Endothelial cell of umbilical vein (primary cell): ENCODE measurements at regions not wholly inside any gene's neighbourhood (a gene's known extent, or its start where the extent isn't known, plus 50 kb on each side); places are given as distances from the start of the nearest gene placed in this dataset.

Experiments
- BruUV-seq: library from RNA; stranded (reverse); fragments of 400-500 nt; replicated peaks from 2 replicates; lab custom pipeline; 2021; lab: Mats Ljungman, UMichigan
- CTCF ChIA-PET: fragments of 300-600, 350-600 bp; sonication (Branson Sonifier 250); formaldehyde crosslinking; loops from one replicate; lab custom pipeline; 2021; ENCODE audit warnings: antibody characterized with exemption, inconsistent platforms; lab: Charles Lee
- POLR2A ChIA-PET: fragments of 300-600, 350-600 bp; sonication (Branson Sonifier 250); formaldehyde crosslinking; loops from one replicate; lab custom pipeline; 2021; ENCODE audit warnings: antibody characterized with exemption, inconsistent platforms; lab: Charles Lee
- DNase-seq: peaks from one replicate; pipeline ENCODE4 v3.0.0-alpha.2; 2011; ENCODE audit warnings: low read depth, low spot score
- FAIRE-seq: peaks from 2 replicates; lab custom pipeline; 2011; peaks lifted over from hg19 to GRCh38; lab: Jason Lieb, UNC
- H2AFZ ChIP-seq: 2 replicates; pipeline ENCODE4 v1.6.0; 2012; ENCODE audit warnings: low read depth, low read length, control low read depth, inconsistent platforms
- H3K27ac ChIP-seq: 2 replicates; pipeline ENCODE4 v1.5.1; 2011; ENCODE audit warnings: low read depth, mild to moderate bottlenecking, control low read depth, low read length, moderate library complexity; ENCODE audit not compliant: insufficient read depth
- H3K27me3 ChIP-seq, 2 experiments: 2 replicates each; pipeline versions ENCODE4 v1.6.0 to v1.6.1; 2011; ENCODE audit warnings: low read length in 2 of 2, mixed read lengths in 1 of 2; ENCODE audit not compliant: control insufficient read depth in 2 of 2, insufficient read depth in 2 of 2
- H3K36me3 ChIP-seq, 2 experiments: 2 replicates in 1 of 2; 3 replicates in 1 of 2; pipeline ENCODE4 v1.5.1; 2011; ENCODE audit warnings: low read length in 2 of 2, mild to moderate bottlenecking in 1 of 2, moderate library complexity in 1 of 2; ENCODE audit not compliant: control insufficient read depth in 2 of 2, insufficient read depth in 2 of 2; ENCODE audit errors: extremely low read depth in 1 of 2
- H3K4me1 ChIP-seq: 3 replicates; pipeline ENCODE4 v1.5.1; 2011; ENCODE audit warnings: mild to moderate bottlenecking, low read length; ENCODE audit not compliant: control insufficient read depth, insufficient read depth; ENCODE audit errors: extremely low read depth
- H3K4me2 ChIP-seq: 2 replicates; pipeline ENCODE4 v1.6.1; 2011; ENCODE audit warnings: low read length, control low read depth, mixed read lengths; ENCODE audit not compliant: insufficient read depth
- H3K4me3 ChIP-seq, 3 experiments: fragments of 200-600 bp in 1 of 3; sonication (generic), shearing (Covaris generic) in 1 of 3; replicated peaks in 1 of 3; 2 replicates each; pipeline ENCODE4 v1.5.1; 2011 to 2016; ENCODE audit warnings: control low read depth in 3 of 3, low read length in 3 of 3, mild to moderate bottlenecking in 2 of 3, inconsistent platforms in 1 of 3, low read depth in 1 of 3, moderate library complexity in 1 of 3; ENCODE audit not compliant: insufficient read depth in 1 of 3
- H3K79me2 ChIP-seq: 2 replicates; pipeline ENCODE4 v1.6.0; 2012; ENCODE audit warnings: low read length, inconsistent platforms; ENCODE audit not compliant: control insufficient read depth, insufficient read depth
- H3K9ac ChIP-seq: replicated peaks from 2 replicates; pipeline ENCODE3; 2011; ENCODE audit warnings: low read length, control low read depth; ENCODE audit not compliant: insufficient read depth; ENCODE audit errors: extremely low read depth
- H3K9me1 ChIP-seq: replicated peaks from 3 replicates; pipeline ENCODE4 v1.6.0; 2011; ENCODE audit warnings: mild to moderate bottlenecking, low read length; ENCODE audit not compliant: control insufficient read depth, insufficient read depth; ENCODE audit errors: extremely low read depth
- H3K9me3 ChIP-seq: replicated peaks from 2 replicates; pipeline ENCODE4 v1.5.1; 2012; ENCODE audit warnings: low read length, inconsistent platforms; ENCODE audit not compliant: control insufficient read depth, insufficient read depth
- H4K20me1 ChIP-seq: replicated peaks from 2 replicates; pipeline ENCODE3; 2011; ENCODE audit warnings: mild to moderate bottlenecking, low read length; ENCODE audit not compliant: control insufficient read depth, insufficient read depth; ENCODE audit errors: extremely low read depth
- EZH2 ChIP-seq: IDR thresholded peaks from 2 replicates; pipeline ENCODE4 v1.6.1; 2012; ENCODE audit warnings: borderline replicate concordance, low read depth, mild to moderate bottlenecking, moderate library complexity, low read length, inconsistent platforms; ENCODE audit not compliant: severe bottlenecking
- FOS ChIP-seq: IDR thresholded peaks from 2 replicates; pipeline ENCODE4 v1.6.1; 2011; ENCODE audit warnings: mild to moderate bottlenecking, low read length, moderate library complexity, borderline replicate concordance; ENCODE audit not compliant: insufficient read depth
- GATA2 ChIP-seq: IDR thresholded peaks from 2 replicates; pipeline ENCODE4 v1.7.0; 2011; ENCODE audit warnings: low read depth, mild to moderate bottlenecking, moderate library complexity, mixed read lengths, low read length; ENCODE audit not compliant: insufficient read length, insufficient read depth
- JUN ChIP-seq: IDR thresholded peaks from 2 replicates; pipeline ENCODE4 v1.6.1; 2011; ENCODE audit warnings: borderline replicate concordance, low read depth; ENCODE audit not compliant: insufficient read length, insufficient read depth
- MYC ChIP-seq: IDR thresholded peaks from one replicate; pipeline ENCODE4 v1.6.1; 2011; ENCODE audit warnings: mild to moderate bottlenecking, low read depth, low read length
- POLR2A ChIP-seq: IDR thresholded peaks from 2 replicates; pipeline ENCODE4 v1.6.1; 2012; ENCODE audit warnings: low read depth, mild to moderate bottlenecking, control low read depth, low read length
- POLR2AphosphoS5 ChIP-seq: IDR thresholded peaks from 2 replicates; pipeline ENCODE4 v1.6.1; 2012; ENCODE audit warnings: low read depth, mild to moderate bottlenecking, control low read depth, low read length, moderate library complexity; ENCODE audit not compliant: insufficient read depth
- dilution Hi-C: fragments of 300-500 bp; cut with MboI; formaldehyde crosslinking; loops from one replicate; pipeline ENCODE4 v1.15.0; 2019; ENCODE audit warnings: low sequenced_read_pairs; ENCODE audit not compliant: extremely low pct_ligation_motif_present
- intact Hi-C: fragments of 100-400 bp; cut with micrococcal nuclease; formaldehyde crosslinking; loops from one replicate; pipeline ENCODE4 v1.10.0; 2022
- TF ChIP-seq, protein P1 (sequence below): IDR thresholded peaks from 2 replicates; pipeline ENCODE4 v1.6.1; 2011; ENCODE audit not compliant: insufficient read depth, insufficient read length
- TF ChIP-seq, protein P2 (sequence below), 2 donors: IDR thresholded peaks; 1 replicate in 1 of 2; 2 replicates in 1 of 2; pipeline ENCODE4 v1.5.1; 2011; ENCODE audit warnings: low read length in 2 of 2, mild to moderate bottlenecking in 2 of 2, moderate library complexity in 2 of 2, control low read depth in 1 of 2, inconsistent platforms in 1 of 2, low read depth in 1 of 2; ENCODE audit not compliant: insufficient read depth in 1 of 2; ENCODE audit errors: extremely low read depth in 1 of 2

GRCh38 chr4:42750856-42751255 lies 94.0 kb upstream of the ATP8A1 start:
- ChIA-PET POLR2A (no interaction called here), CTCF (interaction anchor here (3.5 kb wide), 1 partner anchor 182 kb away, joined by 59 read pairs; no protein-coding TSS in a partner anchor)
- intact Hi-C loops (loop anchor here (1.0 kb wide), 1 partner anchor 183 kb away; no protein-coding TSS in a partner anchor), dilution Hi-C loops (no loop called here)
- Histone ChIP-seq H4K20me1 (no peaks in the 10 kb centered on the region), H3K79me2 (no peaks in the 10 kb centered on the region), H3K4me1 (no peaks in the 10 kb centered on the region), H3K9me1 (no peaks in the 10 kb centered on the region), H3K27me3 (no peaks in the 10 kb centered on the region), H2AFZ (no peak overlapping the region), H3K36me3 (no peaks in the 10 kb centered on the region), H3K27ac (no peak overlapping the region), H3K4me3 (no peak overlapping the region), H3K9me3 (no peaks in the 10 kb centered on the region), H3K9ac (no peak overlapping the region), H3K4me2 (no peak overlapping the region)
- TF ChIP-seq POLR2AphosphoS5 (no peak), JUN (no peak), GATA2 (no peak), MYC (no peak), EZH2 (no peak), POLR2A (no peak), FOS (no peak)
- TF ChIP-seq, protein P1, sequence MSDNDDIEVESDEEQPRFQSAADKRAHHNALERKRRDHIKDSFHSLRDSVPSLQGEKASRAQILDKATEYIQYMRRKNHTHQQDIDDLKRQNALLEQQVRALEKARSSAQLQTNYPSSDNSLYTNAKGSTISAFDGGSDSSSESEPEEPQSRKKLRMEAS, result no peak
- TF ChIP-seq, protein P2, sequence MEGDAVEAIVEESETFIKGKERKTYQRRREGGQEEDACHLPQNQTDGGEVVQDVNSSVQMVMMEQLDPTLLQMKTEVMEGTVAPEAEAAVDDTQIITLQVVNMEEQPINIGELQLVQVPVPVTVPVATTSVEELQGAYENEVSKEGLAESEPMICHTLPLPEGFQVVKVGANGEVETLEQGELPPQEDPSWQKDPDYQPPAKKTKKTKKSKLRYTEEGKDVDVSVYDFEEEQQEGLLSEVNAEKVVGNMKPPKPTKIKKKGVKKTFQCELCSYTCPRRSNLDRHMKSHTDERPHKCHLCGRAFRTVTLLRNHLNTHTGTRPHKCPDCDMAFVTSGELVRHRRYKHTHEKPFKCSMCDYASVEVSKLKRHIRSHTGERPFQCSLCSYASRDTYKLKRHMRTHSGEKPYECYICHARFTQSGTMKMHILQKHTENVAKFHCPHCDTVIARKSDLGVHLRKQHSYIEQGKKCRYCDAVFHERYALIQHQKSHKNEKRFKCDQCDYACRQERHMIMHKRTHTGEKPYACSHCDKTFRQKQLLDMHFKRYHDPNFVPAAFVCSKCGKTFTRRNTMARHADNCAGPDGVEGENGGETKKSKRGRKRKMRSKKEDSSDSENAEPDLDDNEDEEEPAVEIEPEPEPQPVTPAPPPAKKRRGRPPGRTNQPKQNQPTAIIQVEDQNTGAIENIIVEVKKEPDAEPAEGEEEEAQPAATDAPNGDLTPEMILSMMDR (IDR thresholded peaks at IDR 0.05; ENCODE audit: extremely low read depth in 1 of 2, insufficient read depth in 1 of 2, low read depth in 1 of 2, low read length in 2 of 2), result no peak
- FAIRE-seq (no peak), DNase-seq (no peak)
- BruUV-seq, result no TSS peak
